Neural crest cell (in vitro differentiated cells): ENCODE measurements at regions not wholly inside any gene's neighbourhood (a gene's known extent, or its start where the extent isn't known, plus 50 kb on each side); places are given as distances from the start of the nearest gene placed in this dataset.

Source experiments
- DNase-seq: peaks from one replicate; pipeline ENCODE4 v3.0.0; 2021; ENCODE audit warnings: low read depth, mixed read lengths, low spot score
- H3K27ac Mint-ChIP-seq: one replicate; pipeline ENCODE4 v1.8.0; 2021; ENCODE audit warnings: mild to moderate bottlenecking, mixed read lengths; ENCODE audit not compliant: unreplicated experiment
- H3K27me3 Mint-ChIP-seq: 2 replicates; pipeline ENCODE4 v1.8.0; 2021; ENCODE audit warnings: low read depth, mild to moderate bottlenecking, mixed read lengths
- H3K36me3 Mint-ChIP-seq: 2 replicates; pipeline ENCODE4 v1.8.0; 2021; ENCODE audit warnings: low read depth, mild to moderate bottlenecking, mixed read lengths
- H3K4me1 Mint-ChIP-seq: 2 replicates; pipeline ENCODE4 v1.8.0; 2021; ENCODE audit warnings: mixed read lengths
- H3K4me3 Mint-ChIP-seq: one replicate; pipeline ENCODE4 v1.8.0; 2021; ENCODE audit warnings: mild to moderate bottlenecking, mixed read lengths
- H3K9me3 Mint-ChIP-seq: 2 replicates; pipeline ENCODE4 v1.8.0; 2021; ENCODE audit warnings: mixed read lengths
- TF ChIP-seq, protein P1 (sequence below): fragments of 200-600 bp; sonication (generic); conservative IDR thresholded peaks from 2 replicates; pipeline ENCODE4 v1.5.0; 2021; ENCODE audit warnings: antibody characterized with exemption, mild to moderate bottlenecking

GRCh38 chr2:128390991-128391630 lies 72.4 kb upstream of the HS6ST1 start:
- peaks cover 30% of the 10 kb centered on the region for H3K4me1 Mint-ChIP-seq
- H3K36me3 Mint-ChIP-seq: no peaks in the 10 kb centered on the region
- no peak overlapping the region for H3K27ac Mint-ChIP-seq
- no peaks in the 10 kb centered on the region for H3K9me3 Mint-ChIP-seq
- TF ChIP-seq, protein P1, sequence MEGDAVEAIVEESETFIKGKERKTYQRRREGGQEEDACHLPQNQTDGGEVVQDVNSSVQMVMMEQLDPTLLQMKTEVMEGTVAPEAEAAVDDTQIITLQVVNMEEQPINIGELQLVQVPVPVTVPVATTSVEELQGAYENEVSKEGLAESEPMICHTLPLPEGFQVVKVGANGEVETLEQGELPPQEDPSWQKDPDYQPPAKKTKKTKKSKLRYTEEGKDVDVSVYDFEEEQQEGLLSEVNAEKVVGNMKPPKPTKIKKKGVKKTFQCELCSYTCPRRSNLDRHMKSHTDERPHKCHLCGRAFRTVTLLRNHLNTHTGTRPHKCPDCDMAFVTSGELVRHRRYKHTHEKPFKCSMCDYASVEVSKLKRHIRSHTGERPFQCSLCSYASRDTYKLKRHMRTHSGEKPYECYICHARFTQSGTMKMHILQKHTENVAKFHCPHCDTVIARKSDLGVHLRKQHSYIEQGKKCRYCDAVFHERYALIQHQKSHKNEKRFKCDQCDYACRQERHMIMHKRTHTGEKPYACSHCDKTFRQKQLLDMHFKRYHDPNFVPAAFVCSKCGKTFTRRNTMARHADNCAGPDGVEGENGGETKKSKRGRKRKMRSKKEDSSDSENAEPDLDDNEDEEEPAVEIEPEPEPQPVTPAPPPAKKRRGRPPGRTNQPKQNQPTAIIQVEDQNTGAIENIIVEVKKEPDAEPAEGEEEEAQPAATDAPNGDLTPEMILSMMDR: no peak
- no peak overlapping the region for H3K4me3 Mint-ChIP-seq
- DNase-seq: no peak
- peaks cover 60% of the 10 kb centered on the region for H3K27me3 Mint-ChIP-seq

DNA sequence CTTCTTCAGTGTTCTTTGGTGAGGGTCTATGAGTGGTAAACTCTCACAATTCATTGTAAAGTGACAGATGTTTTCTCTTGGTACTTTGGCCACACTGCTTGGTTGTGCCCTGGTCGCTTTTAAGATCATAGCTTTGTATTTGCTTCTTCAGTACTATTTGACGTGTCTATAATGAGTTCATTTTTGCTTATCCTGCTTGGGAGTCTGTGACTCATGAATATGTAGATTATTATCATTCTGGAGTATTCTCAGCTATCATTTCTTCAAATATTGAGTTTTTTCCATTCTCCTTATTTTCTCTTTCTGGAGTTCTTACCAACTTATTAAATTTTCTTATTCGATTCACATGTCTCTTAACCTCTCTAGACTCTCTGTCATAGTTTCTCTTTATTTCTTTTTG lies 73.0 kb upstream of the HS6ST1 start:
- H3K4me1 Mint-ChIP-seq: peaks cover 32% of the 10 kb centered on the region
- DNase-seq: no peak

DNA sequence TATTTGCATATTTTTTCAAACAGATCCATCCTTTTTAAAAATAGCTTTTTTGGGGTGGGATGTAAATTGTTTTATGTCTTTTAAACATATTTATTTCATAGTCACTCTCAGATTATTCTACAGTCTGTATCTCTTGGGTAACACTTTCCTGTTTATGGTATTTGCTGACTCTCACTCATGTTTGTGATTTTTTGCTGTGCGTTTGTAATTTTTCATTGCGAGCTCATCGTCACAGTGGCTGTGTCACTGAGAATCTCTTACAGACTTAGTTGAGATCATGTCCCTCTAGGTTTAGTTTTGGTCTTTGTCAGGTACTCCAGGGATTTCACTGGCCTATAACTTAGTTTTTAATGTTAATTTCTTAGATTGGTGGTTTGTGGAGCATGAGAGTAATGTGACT lies 73.5 kb upstream of the HS6ST1 start:
- H3K27ac Mint-ChIP-seq: no peak overlapping the region
- H3K27me3 Mint-ChIP-seq: peaks cover 56% of the 10 kb centered on the region
- no peaks in the 10 kb centered on the region for H3K9me3 Mint-ChIP-seq
- no peaks in the 10 kb centered on the region for H3K36me3 Mint-ChIP-seq
- no peak overlapping the region for H3K4me3 Mint-ChIP-seq
- TF ChIP-seq, protein P1: no peak
- DNase-seq: no peak
- H3K4me1 Mint-ChIP-seq: peaks cover 36% of the 10 kb centered on the region

More for the DNA sequence above, 73.0 kb upstream of the HS6ST1 start:
- Mint-ChIP-seq H3K27me3 (peaks cover 57% of the 10 kb centered on the region), H3K27ac (no peak overlapping the region), H3K36me3 (no peaks in the 10 kb centered on the region), H3K9me3 (no peaks in the 10 kb centered on the region), H3K4me3 (no peak overlapping the region)
- TF ChIP-seq, protein P1: no peak

- no peak overlapping the region for H3K4me3 Mint-ChIP-seq
- TF ChIP-seq, protein P1: no peak
- no peak for DNase-seq
- H3K4me1 Mint-ChIP-seq: peaks cover 38% of the 10 kb centered on the region
- H3K27ac Mint-ChIP-seq: no peak overlapping the region
- peaks cover 43% of the 10 kb centered on the region for H3K27me3 Mint-ChIP-seq
- no peaks in the 10 kb centered on the region for H3K36me3 Mint-ChIP-seq
- H3K9me3 Mint-ChIP-seq: no peaks in the 10 kb centered on the region
Measured at GRCh38 chr2:128394007-128394730, 75.5 kb upstream of the HS6ST1 start.

DNA sequence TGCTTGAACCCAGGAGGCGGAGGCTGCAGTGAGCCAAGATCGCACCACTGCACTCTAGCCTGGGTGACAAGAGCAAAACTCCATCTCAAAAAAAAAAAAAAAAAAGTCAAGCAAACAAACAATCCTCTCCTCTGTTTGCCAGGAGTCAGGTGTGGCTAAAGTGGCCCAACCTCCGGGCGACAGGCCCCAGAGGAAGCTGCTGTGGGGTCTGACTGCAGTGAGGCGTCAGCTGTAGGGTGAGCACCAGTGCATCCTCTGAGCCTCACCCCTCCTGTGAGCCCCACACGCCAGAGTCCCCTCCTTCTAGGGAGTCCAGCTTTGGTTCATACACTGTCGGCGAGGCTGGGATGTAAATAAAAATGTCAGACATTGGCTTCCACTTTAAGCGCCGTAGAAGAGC lies 76.5 kb upstream of the HS6ST1 start:
- no peak overlapping the region for H3K4me3 Mint-ChIP-seq
- peaks cover 35% of the 10 kb centered on the region for H3K27me3 Mint-ChIP-seq
- DNase-seq: no peak
- no peak overlapping the region for H3K27ac Mint-ChIP-seq
- H3K36me3 Mint-ChIP-seq: no peaks in the 10 kb centered on the region
- peaks cover 34% of the 10 kb centered on the region for H3K4me1 Mint-ChIP-seq
- TF ChIP-seq, protein P1: no peak
- no peaks in the 10 kb centered on the region for H3K9me3 Mint-ChIP-seq
